ENCODE measurements at regions not wholly inside any gene's neighbourhood (a gene's known extent, or its start where the extent isn't known, plus 50 kb on each side); places are given as distances from the start of the nearest gene placed in this dataset.

DNA sequence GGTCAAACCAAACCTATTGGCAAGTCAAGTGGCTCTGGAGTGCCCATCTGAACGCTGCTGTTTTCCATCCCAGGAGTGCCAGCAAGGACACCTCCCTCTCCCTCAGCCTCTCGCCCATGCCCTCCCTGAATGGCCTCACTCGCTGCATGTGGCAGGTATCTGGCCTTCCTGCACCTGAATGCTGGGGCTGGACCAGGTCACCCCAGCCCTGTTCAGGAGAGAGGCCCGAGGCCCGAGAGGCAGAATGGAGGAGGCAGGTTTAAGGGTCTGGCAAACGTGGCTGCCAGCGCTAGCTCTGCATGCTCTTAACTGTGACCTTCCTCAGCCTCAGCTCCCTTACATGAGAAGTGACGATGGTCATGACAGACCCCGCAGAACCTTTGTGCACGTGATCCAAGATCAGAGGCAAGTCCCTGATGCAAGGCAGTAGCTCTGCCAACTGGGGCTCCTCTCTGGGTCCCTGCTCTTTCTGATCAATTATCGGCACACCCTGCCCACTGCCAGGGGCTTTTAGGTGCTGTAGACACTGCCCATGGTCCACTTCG is 295.7 kb upstream of the ZMIZ1 start:
- H3K4me3 Mint-ChIP-seq (ENCODE audit: unreplicated experiment), result no peak overlapping the region
- H3K27me3 Mint-ChIP-seq (ENCODE audit: unreplicated experiment), result peaks cover 6% of the 10 kb centered on the region
- H3K36me3 Mint-ChIP-seq (ENCODE audit: unreplicated experiment), result no peaks in the 10 kb centered on the region
- H3K27ac Mint-ChIP-seq (ENCODE audit: unreplicated experiment), result no peak overlapping the region
- H3K4me1 Mint-ChIP-seq (ENCODE audit: low read depth, unreplicated experiment), result no peaks in the 10 kb centered on the region
- DNase-seq, result no peak
- no peaks in the 10 kb centered on the region for H3K9me3 Mint-ChIP-seq (ENCODE audit: unreplicated experiment)
- TF ChIP-seq, protein P1, sequence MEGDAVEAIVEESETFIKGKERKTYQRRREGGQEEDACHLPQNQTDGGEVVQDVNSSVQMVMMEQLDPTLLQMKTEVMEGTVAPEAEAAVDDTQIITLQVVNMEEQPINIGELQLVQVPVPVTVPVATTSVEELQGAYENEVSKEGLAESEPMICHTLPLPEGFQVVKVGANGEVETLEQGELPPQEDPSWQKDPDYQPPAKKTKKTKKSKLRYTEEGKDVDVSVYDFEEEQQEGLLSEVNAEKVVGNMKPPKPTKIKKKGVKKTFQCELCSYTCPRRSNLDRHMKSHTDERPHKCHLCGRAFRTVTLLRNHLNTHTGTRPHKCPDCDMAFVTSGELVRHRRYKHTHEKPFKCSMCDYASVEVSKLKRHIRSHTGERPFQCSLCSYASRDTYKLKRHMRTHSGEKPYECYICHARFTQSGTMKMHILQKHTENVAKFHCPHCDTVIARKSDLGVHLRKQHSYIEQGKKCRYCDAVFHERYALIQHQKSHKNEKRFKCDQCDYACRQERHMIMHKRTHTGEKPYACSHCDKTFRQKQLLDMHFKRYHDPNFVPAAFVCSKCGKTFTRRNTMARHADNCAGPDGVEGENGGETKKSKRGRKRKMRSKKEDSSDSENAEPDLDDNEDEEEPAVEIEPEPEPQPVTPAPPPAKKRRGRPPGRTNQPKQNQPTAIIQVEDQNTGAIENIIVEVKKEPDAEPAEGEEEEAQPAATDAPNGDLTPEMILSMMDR (IDR thresholded peaks at IDR 0.05; ENCODE audit: partially characterized antibody, unreplicated experiment), result no peak

- H3K27ac Mint-ChIP-seq (ENCODE audit: unreplicated experiment), result no peak overlapping the region
- TF ChIP-seq, protein P1 (IDR thresholded peaks at IDR 0.05; ENCODE audit: partially characterized antibody, unreplicated experiment), result no peak
These were observed 294.2 kb upstream of the ZMIZ1 start for GRCh38 chr10:78774614-78774998.

GRCh38 chr10:78774999-78775711 is 293.6 kb upstream of the ZMIZ1 start:
- Mint-ChIP-seq H3K36me3 (ENCODE audit: unreplicated experiment) (no peaks in the 10 kb centered on the region), H3K27me3 (ENCODE audit: unreplicated experiment) (peaks cover 6% of the 10 kb centered on the region), H3K9me3 (ENCODE audit: unreplicated experiment) (no peaks in the 10 kb centered on the region), H3K27ac (ENCODE audit: unreplicated experiment) (no peak overlapping the region), H3K4me3 (ENCODE audit: unreplicated experiment) (no peak overlapping the region), H3K4me1 (ENCODE audit: low read depth, unreplicated experiment) (no peaks in the 10 kb centered on the region)
- DNase-seq, result no peak
- TF ChIP-seq, protein P1 (IDR thresholded peaks at IDR 0.05; ENCODE audit: partially characterized antibody, unreplicated experiment), result no peak

More at GRCh38 chr10:78774614-78774998, 294.2 kb upstream of the ZMIZ1 start:
- no peaks in the 10 kb centered on the region for H3K36me3 Mint-ChIP-seq (ENCODE audit: unreplicated experiment)
- H3K9me3 Mint-ChIP-seq (ENCODE audit: unreplicated experiment), result no peaks in the 10 kb centered on the region
- H3K27me3 Mint-ChIP-seq (ENCODE audit: unreplicated experiment), result peaks cover 6% of the 10 kb centered on the region
- H3K4me3 Mint-ChIP-seq (ENCODE audit: unreplicated experiment), result no peak overlapping the region
- no peak for DNase-seq
- no peaks in the 10 kb centered on the region for H3K4me1 Mint-ChIP-seq (ENCODE audit: low read depth, unreplicated experiment)

- DNase-seq, result no peak
- no peak overlapping the region for H3K4me3 Mint-ChIP-seq (ENCODE audit: unreplicated experiment)
- H3K27ac Mint-ChIP-seq (ENCODE audit: unreplicated experiment), result no peak overlapping the region
- H3K36me3 Mint-ChIP-seq (ENCODE audit: unreplicated experiment), result no peaks in the 10 kb centered on the region
- TF ChIP-seq, protein P1 (IDR thresholded peaks at IDR 0.05; ENCODE audit: partially characterized antibody, unreplicated experiment), result no peak
- H3K9me3 Mint-ChIP-seq (ENCODE audit: unreplicated experiment), result no peaks in the 10 kb centered on the region
- H3K4me1 Mint-ChIP-seq (ENCODE audit: low read depth, unreplicated experiment), result no peaks in the 10 kb centered on the region
- peaks cover 6% of the 10 kb centered on the region for H3K27me3 Mint-ChIP-seq (ENCODE audit: unreplicated experiment)
These were observed 292.9 kb upstream of the ZMIZ1 start for GRCh38 chr10:78775891-78776290.

DNA sequence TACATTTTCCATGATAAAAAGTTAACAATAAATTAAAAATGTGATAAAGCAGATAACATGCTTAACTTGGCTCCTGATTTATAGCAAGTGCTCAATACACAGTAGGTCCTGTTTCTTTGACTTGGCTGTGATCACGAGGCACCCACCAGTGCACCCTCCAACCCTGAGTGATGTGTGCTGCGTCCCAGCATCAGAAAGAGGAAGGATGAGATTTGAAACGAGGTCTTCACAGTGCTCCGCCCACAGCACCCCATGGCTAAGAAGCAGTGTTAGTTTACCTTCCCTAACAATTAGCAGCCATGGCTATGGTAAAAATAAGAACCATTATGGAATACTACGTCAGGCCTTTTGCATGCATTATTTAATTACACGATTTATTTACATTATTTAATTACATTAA is 292.0 kb upstream of the ZMIZ1 start:
- H3K4me1 Mint-ChIP-seq (ENCODE audit: low read depth, unreplicated experiment), result peaks cover 2% of the 10 kb centered on the region
- no peak overlapping the region for H3K4me3 Mint-ChIP-seq (ENCODE audit: unreplicated experiment)
- H3K36me3 Mint-ChIP-seq (ENCODE audit: unreplicated experiment), result no peaks in the 10 kb centered on the region
- TF ChIP-seq, protein P1 (IDR thresholded peaks at IDR 0.05; ENCODE audit: partially characterized antibody, unreplicated experiment), result no peak
- peaks cover 6% of the 10 kb centered on the region for H3K27me3 Mint-ChIP-seq (ENCODE audit: unreplicated experiment)
- DNase-seq, result no peak
- H3K27ac Mint-ChIP-seq (ENCODE audit: unreplicated experiment), result no peak overlapping the region
- no peaks in the 10 kb centered on the region for H3K9me3 Mint-ChIP-seq (ENCODE audit: unreplicated experiment)
